ENCODE measurements at regions not wholly inside any gene's neighbourhood (a gene's known extent, or its start where the extent isn't known, plus 50 kb on each side); places are given as distances from the start of the nearest gene placed in this dataset.
"Not testable (repeated sequence)": the region's sequence is repeated elsewhere in the genome, so short reads cannot be mapped to it uniquely, and the experiment has no call there.

- DNase-seq: no peak
These were observed 127.0 kb downstream of the ZNF330 start for GRCh38 chr4:141347684-141348083.

- DNase-seq: no peak
These were observed 127.4 kb downstream of the ZNF330 start for GRCh38 chr4:141348125-141348524.

- no peak for DNase-seq
These were observed 127.9 kb downstream of the ZNF330 start for GRCh38 chr4:141348573-141348972.

- DNase-seq: no peak
These were observed 128.5 kb downstream of the ZNF330 start for GRCh38 chr4:141349236-141349635.

GRCh38 chr4:141350122-141350905, 129.6 kb downstream of the ZNF330 start:
- no peak for DNase-seq

GRCh38 chr4:141352331-141352730, 131.6 kb downstream of the ZNF330 start:
- no peak for DNase-seq

- no peak for DNase-seq
These were observed 132.3 kb downstream of the ZNF330 start for GRCh38 chr4:141352909-141353525.

- no peak for DNase-seq
These were observed 135.7 kb downstream of the ZNF330 start for GRCh38 chr4:141356321-141356962.

- no peak for DNase-seq
These were observed 136.3 kb downstream of the ZNF330 start for GRCh38 chr4:141356963-141357335.

- DNase-seq: not testable (repeated sequence)
These were observed 147.5 kb downstream of the ZNF330 start for GRCh38 chr4:141368241-141368640.

- DNase-seq: no peak
These were observed 150.5 kb downstream of the ZNF330 start for GRCh38 chr4:141371206-141371605.

GRCh38 chr4:141375855-141376254, 155.2 kb downstream of the ZNF330 start:
- no peak for DNase-seq

GRCh38 chr4:141376769-141377168, 156.1 kb downstream of the ZNF330 start:
- DNase-seq: no peak

GRCh38 chr4:141387299-141387698, 166.6 kb downstream of the ZNF330 start:
- DNase-seq: no peak

- no peak for DNase-seq
These were observed 167.8 kb downstream of the ZNF330 start for GRCh38 chr4:141388481-141388880.

- DNase-seq: no peak
These were observed 169.0 kb downstream of the ZNF330 start for GRCh38 chr4:141389649-141390048.

- no peak for DNase-seq
These were observed 169.9 kb downstream of the ZNF330 start for GRCh38 chr4:141390571-141390970.

- DNase-seq: no peak
These were observed 170.6 kb downstream of the ZNF330 start for GRCh38 chr4:141391293-141391692.

- DNase-seq: no peak
These were observed 171.1 kb downstream of the ZNF330 start for GRCh38 chr4:141391771-141392170.

- no peak for DNase-seq
These were observed 174.6 kb downstream of the ZNF330 start for GRCh38 chr4:141395246-141395830.

GRCh38 chr4:141395919-141396318, 175.2 kb downstream of the ZNF330 start:
- DNase-seq: no peak

- no peak for DNase-seq
These were observed 182.0 kb downstream of the ZNF330 start for GRCh38 chr4:141402712-141403111.

GRCh38 chr4:141403782-141404181, 183.1 kb downstream of the ZNF330 start:
- DNase-seq: no peak

- DNase-seq: no peak
These were observed 185.5 kb downstream of the ZNF330 start for GRCh38 chr4:141406237-141406636.

All from effector CD4-positive, alpha-beta T cell (primary cell).